HG03045 (cell line): ENCODE measurements at regions not wholly inside any gene's neighbourhood (a gene's known extent, or its start where the extent isn't known, plus 50 kb on each side); places are given as distances from the start of the nearest gene placed in this dataset.
"Not testable (repeated sequence)": the region's sequence is repeated elsewhere in the genome, so short reads cannot be mapped to it uniquely, and the experiment has no call there.

ENCODE experiments used
- ATAC-seq: cut with Tn5 transposase; IDR thresholded peaks from one replicate; pipeline ENCODE4 v1.9.1; 2021; ENCODE audit warnings: mild to moderate bottlenecking, moderate library complexity; ENCODE audit not compliant: unreplicated experiment

DNA sequence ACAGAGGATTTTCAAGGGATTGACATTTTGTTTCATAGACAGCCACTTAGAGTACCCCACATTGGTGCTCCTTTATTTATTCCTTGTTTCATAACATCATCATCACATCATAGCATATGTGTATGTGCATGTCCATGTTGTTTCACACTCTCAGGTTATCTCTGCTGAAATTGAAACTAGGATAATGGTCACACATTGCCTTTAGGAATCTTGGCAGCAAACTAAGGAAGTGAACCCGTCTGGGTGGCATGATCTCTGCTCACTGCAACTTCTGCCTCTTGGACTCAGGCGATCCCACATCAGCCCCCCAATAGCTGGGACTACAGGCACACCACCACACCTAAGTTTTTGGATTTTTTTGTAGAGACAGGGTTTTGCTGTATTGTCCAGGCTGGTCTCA is 234.2 kb upstream of the ANKRD50 start:
- no peak for ATAC-seq

DNA sequence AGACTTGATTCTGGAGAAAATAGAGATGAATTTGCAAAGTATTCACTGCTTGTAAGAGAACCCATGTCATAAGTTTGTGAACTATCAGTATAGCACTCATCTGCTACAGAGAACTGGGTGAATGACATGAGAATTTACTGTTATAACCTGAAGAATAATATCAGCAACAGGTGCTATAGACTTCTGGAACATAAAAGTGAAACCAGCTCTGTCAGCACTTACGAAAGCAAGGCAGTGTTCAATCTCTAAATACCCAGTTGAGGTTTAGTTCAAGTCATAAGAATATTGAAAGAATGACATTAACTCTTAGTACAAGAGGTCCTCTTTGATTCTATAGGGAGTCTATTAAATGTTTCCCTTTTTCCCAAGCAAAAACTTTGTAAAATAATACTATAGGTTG is 232.9 kb upstream of the ANKRD50 start:
- ATAC-seq = no peak

DNA sequence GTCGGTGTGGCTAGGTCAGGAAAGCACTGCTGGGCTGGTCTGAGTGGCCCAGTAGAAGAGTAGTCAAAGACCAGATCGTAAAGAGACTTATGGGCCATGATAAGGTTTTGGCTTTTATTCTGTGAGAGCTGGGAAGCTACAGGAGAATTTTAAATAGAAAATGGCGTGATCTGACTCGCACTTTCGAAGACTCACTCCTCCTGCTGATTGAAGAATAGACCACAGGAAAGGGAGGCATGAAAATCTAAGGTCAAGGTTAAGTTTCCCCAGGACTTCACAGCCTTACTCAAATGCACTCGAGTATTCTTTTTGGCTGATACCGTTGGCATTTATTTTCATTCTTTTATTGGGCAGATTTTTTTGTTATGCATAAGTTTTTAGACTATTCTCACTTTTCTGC is 231.4 kb upstream of the ANKRD50 start:
- no peak for ATAC-seq

GRCh38 chr4:124943145-124943889 is 230.8 kb upstream of the ANKRD50 start:
- no peak for ATAC-seq

GRCh38 chr4:124941267-124941666 is 228.7 kb upstream of the ANKRD50 start:
- no peak for ATAC-seq

DNA sequence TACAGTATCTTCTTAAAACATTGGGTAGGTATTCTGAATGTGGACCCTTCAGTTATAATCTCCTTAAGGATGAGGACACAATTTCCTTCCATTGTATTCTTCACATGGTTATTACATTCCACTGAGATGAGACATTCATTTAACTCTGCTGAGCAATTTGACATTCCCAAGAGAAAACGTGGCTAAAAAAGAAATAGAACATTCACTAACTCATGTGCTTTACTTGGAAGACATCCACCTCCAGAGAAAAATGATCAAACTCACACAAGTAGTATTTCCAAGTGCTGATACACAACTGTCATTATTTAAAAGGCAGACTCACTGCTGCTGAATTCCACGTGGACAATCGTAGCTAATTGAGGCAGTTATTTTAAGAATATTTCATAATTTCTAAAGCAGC is 227.9 kb upstream of the ANKRD50 start:
- ATAC-seq = no peak

- ATAC-seq = no peak
Observed at GRCh38 chr4:124939908-124940307, 227.4 kb upstream of the ANKRD50 start.

GRCh38 chr4:124938836-124939235 is 226.3 kb upstream of the ANKRD50 start:
- ATAC-seq = no peak

GRCh38 chr4:124937993-124938392 is 225.5 kb upstream of the ANKRD50 start:
- no peak for ATAC-seq

DNA sequence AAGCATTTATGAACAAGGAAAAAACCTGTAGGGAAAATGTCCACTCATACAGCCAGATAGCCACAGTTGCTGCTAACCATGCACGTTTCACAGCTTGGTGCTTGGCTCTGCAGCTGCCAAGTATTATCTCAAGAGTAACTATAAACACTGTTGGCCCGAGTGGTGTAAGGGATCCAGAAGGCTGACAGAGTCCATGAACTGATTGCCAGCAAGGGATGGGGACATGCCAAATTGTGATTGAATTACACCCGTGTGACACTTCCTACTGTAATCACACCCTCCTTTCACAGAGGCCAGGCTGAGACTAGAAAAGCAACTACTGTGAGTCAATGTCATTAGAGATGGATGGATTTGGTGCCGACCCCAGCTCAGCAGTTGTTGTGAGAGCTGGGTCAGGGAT is 223.9 kb upstream of the ANKRD50 start:
- ATAC-seq = no peak

GRCh38 chr4:124934916-124935315 is 222.4 kb upstream of the ANKRD50 start:
- no peak for ATAC-seq

DNA sequence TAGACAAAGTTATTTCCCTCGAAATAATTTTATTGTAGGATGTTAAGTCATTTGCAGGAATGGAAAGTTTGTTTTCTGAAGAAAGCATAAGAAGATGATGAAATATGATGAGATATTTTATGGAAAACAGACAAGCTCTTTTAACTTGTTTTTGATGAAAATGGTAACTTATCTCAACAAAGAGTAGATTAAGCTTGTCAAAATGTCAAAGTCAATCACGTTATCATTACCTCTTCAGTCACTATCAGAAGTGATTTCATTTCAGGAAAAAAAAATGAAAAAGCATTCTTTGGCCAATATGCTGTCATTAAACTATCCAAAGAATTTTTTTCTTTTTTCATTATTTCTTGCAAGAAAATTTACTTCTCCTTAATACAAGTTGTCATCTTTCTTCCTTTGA is 221.0 kb upstream of the ANKRD50 start:
- no peak for ATAC-seq

DNA sequence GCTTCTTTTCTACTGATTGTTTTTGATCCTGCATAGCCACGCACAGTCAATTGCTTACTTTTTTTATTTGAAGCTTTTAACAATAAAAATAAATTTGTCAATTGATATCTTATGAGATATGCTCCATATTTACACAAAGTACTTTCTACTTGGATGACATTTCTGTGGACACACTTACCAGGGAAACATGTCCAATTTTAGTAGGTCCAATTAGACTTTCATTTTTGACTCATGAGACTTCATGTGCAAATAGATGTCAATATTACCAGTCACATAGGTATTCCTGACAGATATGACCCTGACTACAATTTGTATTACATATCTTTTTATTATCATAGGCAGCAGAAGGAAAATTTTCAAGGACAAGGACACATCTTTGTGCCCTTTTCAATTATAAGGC is 219.9 kb upstream of the ANKRD50 start:
- ATAC-seq = no peak

DNA sequence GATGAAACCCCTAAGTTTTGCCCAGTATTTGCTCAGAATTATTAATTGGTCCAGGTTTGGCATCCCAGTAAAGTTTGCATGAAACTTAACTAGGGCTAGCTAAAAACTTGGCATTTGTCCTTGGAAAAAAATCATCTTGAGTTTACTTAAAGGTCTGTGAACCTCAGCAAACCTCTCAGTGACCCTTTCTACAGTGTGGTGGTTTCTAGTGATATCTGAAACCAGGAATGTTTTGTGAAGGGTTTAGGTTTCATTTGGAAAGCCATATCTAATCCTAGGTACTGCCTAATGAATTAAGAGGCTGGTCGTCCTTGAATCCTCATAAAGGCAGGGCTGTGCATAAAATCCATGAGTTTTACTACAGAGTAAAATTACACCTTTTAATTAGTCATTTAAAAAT is 218.5 kb upstream of the ANKRD50 start:
- no peak for ATAC-seq

DNA sequence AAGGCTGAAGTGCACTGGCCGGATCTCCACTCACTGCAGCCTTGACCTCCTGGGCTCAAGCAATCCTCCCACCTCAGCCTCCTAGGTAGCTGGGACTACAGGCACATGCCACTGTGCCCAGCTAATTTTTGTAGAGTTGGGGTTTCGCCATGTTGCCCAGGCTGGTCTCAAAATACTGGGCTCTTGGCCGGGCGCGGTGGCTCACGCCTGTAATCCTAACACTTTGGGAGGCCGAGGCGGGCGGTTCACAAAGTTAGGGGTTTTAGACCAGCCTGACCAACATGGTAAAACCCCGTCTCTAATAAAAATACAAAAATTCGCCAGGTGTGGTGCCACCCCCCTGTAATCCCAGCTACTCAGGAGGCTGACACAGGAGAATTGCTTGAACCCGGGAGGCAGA is 210.2 kb upstream of the ANKRD50 start:
- not testable (repeated sequence) for ATAC-seq

DNA sequence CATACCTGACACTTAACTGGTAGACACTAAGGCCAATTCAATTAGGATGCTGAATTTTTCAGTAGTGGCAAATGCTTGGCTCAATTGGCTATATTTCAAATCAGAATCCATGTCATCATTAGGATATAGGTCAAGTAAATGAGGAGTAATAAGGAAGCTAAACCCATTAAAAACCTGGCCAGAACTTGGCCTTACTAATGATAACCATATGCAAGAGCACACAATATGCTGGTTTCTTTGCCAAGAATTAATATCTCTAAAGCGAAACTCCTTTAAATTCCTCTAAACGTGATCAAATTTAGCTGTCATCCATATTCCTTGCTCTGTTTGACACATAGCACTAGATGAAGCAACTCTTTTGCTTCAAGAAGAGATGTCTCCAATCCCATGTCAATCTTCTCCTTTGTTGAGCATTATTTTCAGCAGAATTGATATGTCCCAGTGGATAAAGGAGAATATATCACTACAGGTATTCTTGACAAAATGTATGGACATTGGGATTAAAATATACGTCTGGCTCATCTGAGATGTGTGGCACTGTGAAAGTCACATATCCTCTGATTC is 206.1 kb upstream of the ANKRD50 start:
- ATAC-seq = no peak

DNA sequence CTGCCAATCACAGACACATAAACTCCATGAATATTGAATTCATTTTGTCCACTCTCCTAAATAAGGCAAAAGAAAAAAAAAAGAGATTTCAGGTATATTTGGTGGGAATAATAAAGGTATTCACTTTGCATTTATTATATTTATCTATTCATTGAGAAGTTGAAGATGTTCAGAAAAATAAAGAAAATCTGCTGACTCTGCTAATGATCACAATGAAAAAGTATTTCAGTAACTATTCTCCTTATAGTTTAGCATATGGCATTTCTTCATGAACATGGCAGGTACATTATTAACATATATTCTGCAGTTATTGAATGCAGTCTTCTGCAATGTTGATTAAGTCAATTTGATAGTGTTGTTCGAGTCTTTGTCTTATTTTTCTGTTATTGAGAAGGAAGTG is 202.5 kb upstream of the ANKRD50 start:
- ATAC-seq = no peak

GRCh38 chr4:124913237-124913636 is 200.7 kb upstream of the ANKRD50 start:
- no peak for ATAC-seq

DNA sequence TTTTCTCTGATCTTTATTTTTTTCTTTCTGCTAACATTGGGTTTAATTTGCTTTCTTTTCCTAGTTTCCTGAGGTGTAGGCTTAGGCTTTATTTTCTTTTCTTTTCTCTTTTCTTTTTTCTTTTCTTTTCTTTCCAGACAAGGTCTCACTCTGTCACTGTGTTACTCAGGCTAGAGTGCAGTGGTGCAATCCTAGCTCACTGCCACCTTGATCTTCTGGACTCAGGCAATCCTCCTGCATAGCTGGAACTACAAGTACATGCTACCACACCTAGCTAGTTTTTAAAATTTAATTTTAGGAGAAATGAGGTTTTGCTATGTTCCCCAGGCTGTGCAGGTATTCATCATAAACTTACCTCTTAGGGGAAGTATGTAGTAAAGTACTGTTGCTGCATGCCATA is 197.8 kb upstream of the ANKRD50 start:
- no peak for ATAC-seq

DNA sequence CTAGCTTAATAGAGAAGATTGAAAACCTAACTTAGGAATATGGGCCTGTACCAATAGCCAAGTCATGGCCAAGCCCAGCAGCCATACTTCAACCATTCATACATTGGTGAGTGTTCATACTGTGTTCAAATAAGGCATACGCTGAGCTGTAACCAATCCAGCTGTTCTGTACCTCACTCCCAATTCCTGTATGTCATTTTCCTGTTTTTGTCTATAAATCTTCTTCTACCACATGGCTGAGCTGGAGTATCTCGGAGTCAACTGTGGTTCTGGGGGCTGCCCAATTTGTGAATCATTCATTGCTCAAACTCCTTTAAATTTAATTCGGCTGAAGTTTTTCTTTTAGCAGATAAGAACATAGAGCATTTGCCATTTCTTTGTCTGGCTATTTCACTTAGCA is 195.3 kb upstream of the ANKRD50 start:
- ATAC-seq = no peak

GRCh38 chr4:124905441-124905840 is 192.9 kb upstream of the ANKRD50 start:
- ATAC-seq = no peak

DNA sequence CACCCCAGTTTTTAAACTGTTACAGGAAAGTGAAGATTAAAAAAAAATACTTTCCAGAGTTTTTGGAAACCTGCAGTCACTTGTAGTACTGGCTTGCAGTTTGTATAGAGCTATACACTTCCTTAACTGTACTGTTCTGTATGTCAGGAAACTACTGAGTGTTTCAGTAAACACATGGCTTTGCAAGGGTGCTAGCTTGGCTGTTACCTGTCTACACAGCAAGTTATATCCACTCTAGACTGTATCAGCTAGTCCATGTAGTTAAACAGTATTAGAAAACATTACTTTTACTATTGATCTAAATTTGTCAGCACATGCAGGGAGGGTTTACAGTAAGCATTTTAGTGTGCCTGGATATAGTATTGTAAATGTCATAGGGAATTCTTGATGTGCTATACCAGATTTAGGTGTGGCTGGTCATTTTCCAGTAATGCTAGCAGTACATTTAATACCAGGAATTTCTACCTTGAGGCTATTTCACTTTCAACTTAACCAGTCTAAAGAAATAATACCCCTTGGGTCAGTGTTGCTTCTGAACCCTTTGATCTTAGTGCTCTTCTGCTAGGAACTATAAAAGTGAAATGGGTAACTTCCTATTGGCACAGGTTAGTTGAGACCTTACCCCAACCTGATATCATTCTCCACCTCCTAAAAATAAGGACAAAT is 192.3 kb upstream of the ANKRD50 start:
- ATAC-seq = no peak
